HuH-7 (cell line): ENCODE measurements at regions not wholly inside any gene's neighbourhood (a gene's known extent, or its start where the extent isn't known, plus 50 kb on each side); places are given as distances from the start of the nearest gene placed in this dataset.
"Not testable (repeated sequence)": the region's sequence is repeated elsewhere in the genome, so short reads cannot be mapped to it uniquely, and the experiment has no call there.

Experiments
- DNase-seq: peaks from one replicate; pipeline ENCODE4 v3.0.0; 2011; ENCODE audit warnings: low spot score

DNA sequence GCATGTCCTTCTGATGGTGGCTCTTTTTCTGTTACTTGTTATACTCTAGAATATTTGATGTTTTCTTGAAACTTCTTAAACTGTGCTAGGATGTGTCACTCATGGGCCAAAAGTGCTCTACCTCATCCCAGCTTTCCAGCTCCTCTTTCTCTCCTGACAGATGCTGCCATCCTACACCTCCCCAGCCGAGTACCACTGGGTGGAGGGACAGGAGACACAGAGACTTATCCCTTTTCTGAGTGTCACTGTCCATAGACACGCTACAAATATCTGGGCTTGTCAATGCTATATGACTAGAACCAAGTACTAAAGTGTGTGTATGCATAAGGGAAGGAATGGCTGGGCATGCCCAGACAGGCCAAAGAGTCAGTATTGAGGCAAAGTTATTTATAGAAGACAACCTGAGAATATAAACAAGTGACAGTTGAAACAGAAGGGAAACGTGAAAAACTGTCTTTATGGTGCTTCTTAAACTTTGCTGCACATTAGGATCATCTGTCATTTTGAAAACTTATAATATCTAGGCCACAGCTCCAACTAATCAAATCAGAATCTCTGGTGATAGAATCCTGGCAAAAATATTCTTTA, 188.0 kb downstream of the CARTPT start:
- no peak for DNase-seq

DNA sequence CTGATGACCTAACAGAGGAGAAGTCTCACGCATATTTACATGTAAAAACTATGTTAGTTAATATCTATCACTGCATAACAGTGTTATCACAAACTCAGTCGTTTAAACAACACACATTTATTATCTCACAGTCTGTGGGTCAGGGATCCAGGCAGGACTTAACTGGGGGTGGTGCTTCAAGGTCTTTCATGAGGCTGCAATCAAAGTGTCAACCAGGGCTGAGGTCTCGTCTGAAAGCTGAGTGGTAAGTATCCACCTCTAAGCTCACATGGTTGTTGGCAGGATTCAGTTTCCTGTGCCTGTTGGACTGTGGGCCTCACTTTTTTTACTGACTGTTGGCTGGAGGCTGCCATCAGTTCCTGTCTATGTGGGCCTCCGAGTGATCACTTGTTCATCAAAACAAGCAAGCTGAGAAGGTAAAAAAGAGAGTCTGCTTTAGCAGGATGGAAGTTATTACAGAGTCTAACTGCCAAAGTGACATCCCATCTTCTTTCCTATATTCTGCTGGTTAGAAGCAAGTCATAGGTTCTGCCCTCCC, 188.6 kb downstream of the CARTPT start:
- no peak for DNase-seq

DNA sequence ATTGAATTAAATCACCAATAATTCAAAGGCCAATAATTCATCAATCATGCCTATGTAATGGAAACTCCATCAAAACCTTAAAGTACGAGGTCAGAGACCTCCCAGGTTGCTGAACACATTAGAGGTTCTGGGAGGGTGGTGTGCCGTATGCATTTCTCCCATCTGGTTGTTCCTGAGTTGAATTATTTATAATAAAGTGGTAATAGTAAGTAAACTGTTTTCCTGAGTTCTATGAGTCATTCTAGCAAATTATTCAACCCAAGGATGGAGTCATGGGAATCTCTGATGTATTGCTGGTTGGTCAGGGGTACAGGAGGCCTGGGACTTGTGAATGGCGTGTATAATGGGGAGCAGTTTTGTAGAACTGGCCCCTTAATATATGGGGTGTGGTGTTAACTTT, 191.7 kb downstream of the CARTPT start:
- no peak for DNase-seq

DNA sequence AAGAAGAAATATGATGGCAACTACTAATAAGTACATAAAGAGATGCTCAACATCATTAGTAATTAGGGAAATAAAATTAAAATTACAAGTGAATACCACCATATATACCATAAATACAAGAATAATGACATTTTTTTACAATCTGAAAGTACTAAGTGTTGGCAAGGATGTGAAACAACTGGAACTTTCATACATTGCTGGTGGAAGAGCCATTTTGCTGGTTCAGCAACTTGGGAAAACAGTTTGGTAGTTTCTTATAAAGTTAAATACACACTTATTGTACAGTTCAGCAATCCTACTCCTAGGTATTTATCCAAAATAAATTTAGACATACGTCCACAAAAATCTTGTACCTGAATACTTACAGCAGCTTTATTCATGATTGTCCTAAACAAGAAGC, 192.9 kb downstream of the CARTPT start:
- DNase-seq = no peak

DNA sequence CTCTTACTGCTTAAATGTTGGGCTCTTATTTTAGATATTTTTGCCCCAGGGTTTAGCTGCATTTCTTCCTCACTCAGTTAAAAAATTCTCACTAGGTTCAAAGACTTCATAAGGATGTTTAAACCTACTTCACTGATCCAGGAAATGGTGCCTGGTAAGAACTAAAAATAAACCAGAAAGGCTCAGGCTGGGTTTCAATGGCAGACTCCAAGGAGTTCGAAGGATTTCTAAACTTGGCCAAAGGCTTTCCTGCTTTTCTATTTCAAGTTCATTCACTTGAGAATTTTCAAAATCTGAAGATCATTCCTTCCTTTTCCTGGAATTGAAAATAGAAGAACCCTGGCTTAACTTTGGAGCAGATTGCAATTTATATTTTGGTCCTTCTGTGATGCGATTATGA, 193.0 kb upstream of the MAP1B start:
- no peak for DNase-seq

- DNase-seq = no peak
Measured at GRCh38 chr5:71922584-71923106, 184.6 kb upstream of the MAP1B start.

- no peak for DNase-seq
Measured at GRCh38 chr5:71923755-71924154, 183.5 kb upstream of the MAP1B start.

DNA sequence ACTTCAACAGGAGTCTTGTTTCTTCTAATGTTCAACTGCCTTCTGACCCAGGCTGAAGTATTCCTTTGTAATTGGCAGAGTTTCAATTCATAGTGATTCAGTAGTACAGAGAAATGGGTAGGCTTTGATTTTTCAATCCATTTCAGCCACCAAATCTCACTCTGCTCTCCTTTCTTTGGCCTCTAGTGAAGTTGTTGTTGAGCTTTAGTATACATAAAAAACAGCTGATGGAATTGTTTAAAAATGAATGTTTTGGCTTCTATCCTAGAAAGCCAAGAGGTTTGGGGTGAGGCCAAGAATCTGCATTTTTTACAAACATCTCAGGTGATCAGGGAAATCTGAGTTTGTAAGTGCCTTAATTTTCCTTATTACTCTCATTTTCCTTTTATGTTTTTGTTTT, 182.9 kb upstream of the MAP1B start:
- no peak for DNase-seq

DNA sequence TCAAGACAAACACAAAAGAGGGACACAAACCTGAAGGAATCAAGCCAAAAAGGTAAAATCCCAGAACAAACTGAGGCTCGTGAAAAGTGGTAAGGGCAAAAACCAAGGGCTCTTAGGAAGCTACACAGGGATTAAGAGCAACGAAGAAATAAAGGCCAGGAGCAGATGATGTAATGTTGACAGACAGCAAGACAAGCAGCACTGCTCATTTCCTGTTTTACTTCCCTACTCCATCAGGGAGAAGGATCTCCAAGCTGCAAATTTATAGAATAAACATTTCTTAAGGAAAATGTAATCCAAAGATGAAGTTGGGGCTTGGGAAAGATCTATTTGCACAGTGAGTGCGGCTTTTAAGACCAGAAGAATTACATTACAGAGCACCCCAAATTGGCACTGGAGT, 182.3 kb upstream of the MAP1B start:
- DNase-seq = no peak

GRCh38 chr5:71925608-71926091, 181.6 kb upstream of the MAP1B start:
- no peak for DNase-seq

GRCh38 chr5:71929003-71929402, 178.3 kb upstream of the MAP1B start:
- DNase-seq = no peak

GRCh38 chr5:71930554-71930953, 176.7 kb upstream of the MAP1B start:
- not testable (repeated sequence) for DNase-seq

GRCh38 chr5:71932131-71932654, 175.1 kb upstream of the MAP1B start:
- no peak for DNase-seq

- DNase-seq = peak; percentile 23
Measured at GRCh38 chr5:71932655-71933338, 174.5 kb upstream of the MAP1B start.

DNA sequence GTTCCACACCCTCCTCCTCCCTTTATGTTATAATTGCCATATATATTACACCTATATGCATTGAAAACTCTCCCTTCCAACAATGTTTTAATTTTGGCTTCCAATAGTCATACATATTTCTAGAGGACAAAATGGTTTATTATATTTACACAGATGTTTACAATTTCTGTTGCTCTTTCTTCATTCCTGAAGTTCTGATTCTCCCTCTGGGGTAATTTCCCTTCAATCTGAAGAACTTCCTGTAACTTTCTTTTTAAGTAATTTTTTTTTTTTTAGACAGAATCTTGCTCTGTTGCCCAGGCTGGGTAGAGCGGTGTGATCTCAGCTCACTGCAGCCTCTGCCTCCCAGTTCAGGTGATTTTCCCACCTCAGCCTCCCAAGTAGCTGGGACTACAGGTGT, 173.0 kb upstream of the MAP1B start:
- no peak for DNase-seq

- DNase-seq = no peak
Measured at GRCh38 chr5:71937921-71938698, 169.2 kb upstream of the MAP1B start.

GRCh38 chr5:71938895-71939294, 168.4 kb upstream of the MAP1B start:
- no peak for DNase-seq

DNA sequence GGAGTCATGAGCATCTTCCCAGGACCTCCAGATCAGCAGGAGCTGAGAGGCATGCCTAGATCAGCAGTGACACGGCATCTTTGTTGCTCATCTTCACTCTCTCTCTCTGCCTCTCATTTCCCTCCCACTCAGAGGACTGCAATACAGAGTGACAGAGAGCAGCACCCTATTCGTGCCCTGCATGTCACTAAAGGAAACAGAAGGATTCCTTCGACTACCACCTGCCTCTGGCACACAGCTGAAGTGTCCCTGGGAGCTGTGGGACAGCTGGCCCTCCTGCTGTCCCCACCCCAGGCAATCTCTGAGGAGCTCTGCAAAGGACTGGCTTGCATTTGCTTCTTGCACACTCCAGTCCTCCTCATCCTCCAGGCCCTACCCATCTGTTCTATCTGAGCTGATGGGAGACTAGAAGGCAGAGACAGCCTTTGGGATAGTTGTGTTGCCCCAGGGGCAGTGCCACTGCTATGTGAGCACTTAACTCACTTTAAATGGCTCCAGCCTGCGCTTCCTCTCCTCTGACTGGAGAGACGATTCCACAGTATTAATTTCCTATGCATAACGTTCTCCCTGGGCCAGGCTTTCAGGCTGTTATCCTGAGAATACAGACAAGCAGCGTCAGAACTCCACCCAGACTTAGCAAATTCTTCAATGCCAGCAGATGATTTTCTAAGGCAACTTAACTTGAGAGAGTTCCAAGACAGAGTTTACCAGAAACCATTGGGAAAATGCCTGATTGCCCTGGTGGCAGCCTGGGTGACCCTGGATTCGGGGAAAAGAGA, 167.6 kb upstream of the MAP1B start:
- DNase-seq = no peak

- no peak for DNase-seq
Measured at GRCh38 chr5:71943874-71944273, 163.4 kb upstream of the MAP1B start.

GRCh38 chr5:71945436-71945835, 161.8 kb upstream of the MAP1B start:
- no peak for DNase-seq

- DNase-seq = no peak
Measured at GRCh38 chr5:71946343-71947030, 160.8 kb upstream of the MAP1B start.
